ENCODE measurements at regions not wholly inside any gene's neighbourhood (a gene's known extent, or its start where the extent isn't known, plus 50 kb on each side); places are given as distances from the start of the nearest gene placed in this dataset.
A peak's percentile ranks its signal among the peaks of the same experiment; 100 is the strongest.

DNA sequence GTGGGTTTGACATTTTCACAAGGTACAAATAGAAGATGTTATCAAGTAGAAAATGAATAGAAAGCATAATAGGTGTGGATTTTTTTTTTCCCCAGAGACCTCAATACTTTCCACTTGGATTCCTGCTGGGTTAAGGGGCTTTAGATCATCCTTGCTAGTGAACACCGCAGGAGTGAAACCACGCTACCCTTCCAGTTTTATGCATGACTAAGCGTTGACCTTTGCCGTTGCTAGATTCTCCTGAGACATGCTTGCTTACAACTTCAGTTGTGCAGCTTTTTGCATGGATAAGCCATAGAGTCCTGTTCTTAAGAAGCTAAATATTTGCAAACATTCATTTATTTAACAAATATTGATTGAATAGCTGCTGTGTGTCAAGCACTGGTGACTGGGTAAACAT is 299.7 kb upstream of the LMCD1 start:
- no peak for DNase-seq (ENCODE audit: low read depth)

- DNase-seq (ENCODE audit: low read depth) = no peak
These were observed 297.3 kb upstream of the LMCD1 start for GRCh38 chr3:8204331-8204730.

- DNase-seq (ENCODE audit: low read depth) = no peak
These were observed 296.6 kb upstream of the LMCD1 start for GRCh38 chr3:8204853-8205650.

GRCh38 chr3:8205881-8206280 is 295.7 kb upstream of the LMCD1 start:
- no peak for DNase-seq (ENCODE audit: low read depth)

GRCh38 chr3:8206971-8207617 is 294.5 kb upstream of the LMCD1 start:
- no peak for DNase-seq (ENCODE audit: low read depth)

DNA sequence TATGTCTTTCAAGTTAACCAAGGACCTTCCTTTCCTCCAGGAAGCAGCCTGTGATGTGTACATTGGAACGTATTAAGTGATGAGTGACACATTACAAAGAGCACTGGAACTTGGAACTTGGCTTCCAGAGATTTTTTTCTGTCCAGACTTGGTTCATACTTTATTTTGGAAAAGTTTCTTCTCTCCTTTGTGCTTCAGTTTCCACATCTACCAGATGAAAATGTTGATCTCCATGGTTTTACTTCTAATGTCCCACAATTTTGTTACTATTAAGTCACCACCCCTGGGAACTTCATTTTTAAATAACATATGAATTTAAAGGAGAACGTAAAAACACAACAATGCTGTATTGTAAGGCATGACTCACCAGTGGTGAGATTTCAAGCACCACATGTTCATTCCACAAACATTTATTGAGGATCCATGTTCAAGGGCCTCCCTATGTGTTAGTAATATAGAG is 290.7 kb upstream of the LMCD1 start:
- DNase-seq (ENCODE audit: low read depth) = no peak

- DNase-seq (ENCODE audit: low read depth) = no peak
These were observed 288.8 kb upstream of the LMCD1 start for GRCh38 chr3:8212794-8213193.

- DNase-seq (ENCODE audit: low read depth) = no peak
These were observed 288.3 kb upstream of the LMCD1 start for GRCh38 chr3:8213286-8213685.

DNA sequence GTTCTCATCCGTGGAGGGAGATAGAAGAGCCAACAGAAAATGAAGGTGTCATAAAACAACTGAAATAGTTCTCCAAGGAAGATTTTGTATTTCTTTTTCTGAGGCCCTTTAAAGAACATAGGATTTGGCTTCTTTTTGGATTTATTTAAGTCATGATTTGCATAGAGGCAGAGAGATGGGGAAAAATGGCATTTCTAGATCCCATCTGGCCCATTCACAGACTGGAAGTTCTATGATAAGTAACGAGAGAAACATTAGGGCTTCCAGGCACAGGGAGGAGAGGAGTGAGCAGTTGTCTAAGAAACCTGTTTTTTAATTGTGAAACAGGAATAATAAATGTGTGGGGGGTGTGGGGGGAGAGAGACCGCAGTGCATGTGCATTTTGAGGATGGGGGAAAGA is 285.8 kb upstream of the LMCD1 start:
- no peak for DNase-seq (ENCODE audit: low read depth)

DNA sequence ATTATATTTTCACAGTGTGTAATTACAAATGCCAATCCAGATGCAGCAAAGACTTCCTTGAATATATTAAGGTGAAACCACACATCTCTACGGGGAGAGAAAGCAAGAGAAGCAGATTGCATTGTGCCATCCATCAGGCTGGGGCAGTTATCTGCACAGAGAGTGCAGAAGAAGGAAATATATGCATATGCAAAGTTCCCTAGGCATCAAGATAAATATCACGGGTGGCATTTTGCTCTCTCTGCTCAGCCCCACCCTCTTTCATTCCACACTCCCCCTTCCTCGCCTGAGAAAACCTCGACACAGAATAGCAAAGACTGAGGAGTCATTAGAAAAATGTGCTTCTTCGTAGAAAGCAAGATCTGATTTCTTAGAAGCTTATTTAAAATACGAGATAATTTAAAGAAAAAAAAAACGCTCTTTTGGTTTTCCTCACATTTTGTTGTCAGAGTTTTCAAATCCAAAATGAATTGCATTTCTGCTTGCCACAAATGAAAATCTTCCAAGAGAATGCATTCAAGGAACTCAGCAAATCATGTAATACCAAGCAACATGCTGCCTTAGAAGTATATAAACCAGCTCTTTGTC is 283.2 kb upstream of the LMCD1 start:
- DNase-seq (ENCODE audit: low read depth) = no peak

GRCh38 chr3:8220291-8220690 is 281.3 kb upstream of the LMCD1 start:
- DNase-seq (ENCODE audit: low read depth) = no peak

DNA sequence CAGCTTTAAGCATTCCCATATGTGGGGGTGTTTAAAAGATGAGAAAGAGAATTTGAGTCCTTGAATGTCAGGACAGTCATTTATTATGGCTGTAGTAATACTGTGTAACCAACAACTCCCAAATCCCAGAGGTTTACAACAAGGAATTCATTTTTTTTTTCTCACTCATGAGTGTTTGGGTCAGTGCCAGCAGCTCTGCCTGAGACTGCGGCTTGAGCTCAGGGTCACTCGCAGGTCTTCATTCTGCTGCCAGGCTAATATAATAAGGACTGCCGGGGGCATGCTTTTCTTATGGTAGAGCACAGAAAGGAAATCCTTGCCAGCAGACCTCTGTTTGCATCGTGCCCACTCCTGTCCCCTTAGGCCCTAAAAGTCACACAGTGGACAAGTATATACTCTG is 277.9 kb upstream of the LMCD1 start:
- no peak for DNase-seq (ENCODE audit: low read depth)

GRCh38 chr3:8224941-8225340 is 276.7 kb upstream of the LMCD1 start:
- no peak for DNase-seq (ENCODE audit: low read depth)

GRCh38 chr3:8233938-8234337 is 267.7 kb upstream of the LMCD1 start:
- DNase-seq (ENCODE audit: low read depth) = no peak

DNA sequence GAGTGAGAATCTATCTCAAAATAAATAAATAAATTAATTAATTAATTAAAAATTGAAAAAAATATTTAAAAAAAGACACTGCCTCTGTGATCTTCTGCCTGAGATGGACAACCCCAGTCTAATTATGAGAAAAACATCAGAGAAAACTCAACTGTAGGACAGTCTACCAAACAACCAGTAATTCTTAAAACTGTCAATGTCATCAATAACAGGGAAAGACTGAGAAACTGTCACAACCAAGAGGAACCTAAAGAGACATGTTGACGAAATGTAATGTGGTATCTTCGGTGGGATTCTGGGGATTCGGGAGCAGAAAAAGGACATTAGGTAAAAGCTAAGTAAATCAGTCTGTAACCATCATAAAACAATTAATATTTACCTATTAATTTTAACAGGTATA is 265.4 kb upstream of the LMCD1 start:
- no peak for DNase-seq (ENCODE audit: low read depth)

DNA sequence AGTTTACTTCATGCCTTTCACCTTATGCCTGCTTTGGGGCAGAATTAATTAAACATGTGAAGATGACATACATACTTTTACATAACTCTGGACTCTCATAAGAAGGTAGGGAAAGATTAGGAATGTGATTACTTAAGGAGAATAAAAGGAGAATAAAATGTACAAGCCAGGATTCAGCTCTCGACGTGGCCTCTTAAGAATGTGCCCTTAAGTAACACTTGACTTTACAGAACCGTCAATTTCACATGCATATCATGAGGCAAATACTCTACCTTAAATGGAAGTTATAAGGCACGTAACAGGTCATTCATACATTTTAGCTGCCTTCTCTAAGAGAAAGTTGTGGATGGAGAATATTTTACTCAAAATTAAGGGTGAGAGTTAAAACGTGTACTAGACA is 263.7 kb upstream of the LMCD1 start:
- no peak for DNase-seq (ENCODE audit: low read depth)

- no peak for DNase-seq (ENCODE audit: low read depth)
These were observed 263.2 kb upstream of the LMCD1 start for GRCh38 chr3:8238432-8238831.

- no peak for DNase-seq (ENCODE audit: low read depth)
These were observed 262.5 kb upstream of the LMCD1 start for GRCh38 chr3:8239095-8239494.

- DNase-seq (ENCODE audit: low read depth) = peak; percentile 3
These were observed 261.6 kb upstream of the LMCD1 start for GRCh38 chr3:8239718-8240695.

DNA sequence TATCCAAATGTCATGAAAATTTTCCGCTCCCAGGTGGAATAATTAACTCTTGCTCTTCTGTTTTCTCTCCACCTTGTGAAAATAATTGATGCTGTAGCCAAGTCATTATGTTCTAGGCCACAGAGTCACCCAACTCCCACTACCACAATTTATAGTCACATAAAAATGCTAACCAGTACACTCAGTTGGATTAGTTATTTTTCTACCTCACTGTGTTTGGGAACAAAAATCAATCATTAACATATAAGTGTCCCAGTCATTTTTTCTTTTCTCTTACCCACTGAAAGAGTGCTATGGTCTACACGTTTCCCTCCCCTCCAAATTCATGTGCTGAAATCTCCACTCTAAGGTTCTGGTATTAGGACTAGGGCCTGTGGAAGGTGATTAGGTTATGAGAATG is 255.6 kb upstream of the LMCD1 start:
- DNase-seq (ENCODE audit: low read depth) = no peak

DNA sequence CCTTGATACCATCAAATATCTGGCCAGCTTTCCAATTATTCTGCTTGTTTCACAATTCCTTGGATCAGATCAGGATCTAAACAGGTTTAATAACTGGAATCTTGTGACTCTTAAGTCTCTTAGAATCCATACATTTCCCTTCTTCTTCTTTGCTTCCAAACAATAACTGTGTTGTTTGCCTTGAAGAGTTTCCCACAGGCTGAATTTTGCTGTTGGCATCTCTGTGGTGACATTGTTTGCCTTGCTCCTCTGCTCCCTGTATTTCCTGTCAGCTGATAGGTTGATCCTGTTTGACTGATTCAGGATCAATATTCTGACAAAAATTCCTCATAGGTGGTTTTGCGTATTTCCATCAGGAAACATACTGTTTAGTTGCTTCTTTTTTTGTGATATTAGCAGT is 248.4 kb upstream of the LMCD1 start:
- no peak for DNase-seq (ENCODE audit: low read depth)

- no peak for DNase-seq (ENCODE audit: low read depth)
These were observed 247.1 kb upstream of the LMCD1 start for GRCh38 chr3:8254489-8254888.

Data from T follicular helper cell (primary cell).